Esophagus squamous epithelium (tissue), 4 donors: ENCODE measurements at regions not wholly inside any gene's neighbourhood (a gene's known extent, or its start where the extent isn't known, plus 50 kb on each side); places are given as distances from the start of the nearest gene placed in this dataset.

ENCODE experiments used
- POLR2A ChIP-seq, 4 donors: fragments of 450-650 bp; IDR thresholded peaks; one replicate each; pipeline ENCODE4 v1.6.1; 2017; ENCODE audit warnings: antibody characterized with exemption in 4 of 4, mild to moderate bottlenecking in 4 of 4, moderate library complexity in 3 of 4
- TF ChIP-seq, protein P1 (sequence below), 6 experiments: fragments of 450-650 bp in 4 of 6; fragments of 200-600 bp in 2 of 6; sonication (generic) in 2 of 6; IDR thresholded peaks; one replicate each; pipeline ENCODE4 v1.5.1; 2016 to 2019; ENCODE audit warnings: antibody characterized with exemption in 6 of 6, mild to moderate bottlenecking in 4 of 6, moderate library complexity in 4 of 6

DNA sequence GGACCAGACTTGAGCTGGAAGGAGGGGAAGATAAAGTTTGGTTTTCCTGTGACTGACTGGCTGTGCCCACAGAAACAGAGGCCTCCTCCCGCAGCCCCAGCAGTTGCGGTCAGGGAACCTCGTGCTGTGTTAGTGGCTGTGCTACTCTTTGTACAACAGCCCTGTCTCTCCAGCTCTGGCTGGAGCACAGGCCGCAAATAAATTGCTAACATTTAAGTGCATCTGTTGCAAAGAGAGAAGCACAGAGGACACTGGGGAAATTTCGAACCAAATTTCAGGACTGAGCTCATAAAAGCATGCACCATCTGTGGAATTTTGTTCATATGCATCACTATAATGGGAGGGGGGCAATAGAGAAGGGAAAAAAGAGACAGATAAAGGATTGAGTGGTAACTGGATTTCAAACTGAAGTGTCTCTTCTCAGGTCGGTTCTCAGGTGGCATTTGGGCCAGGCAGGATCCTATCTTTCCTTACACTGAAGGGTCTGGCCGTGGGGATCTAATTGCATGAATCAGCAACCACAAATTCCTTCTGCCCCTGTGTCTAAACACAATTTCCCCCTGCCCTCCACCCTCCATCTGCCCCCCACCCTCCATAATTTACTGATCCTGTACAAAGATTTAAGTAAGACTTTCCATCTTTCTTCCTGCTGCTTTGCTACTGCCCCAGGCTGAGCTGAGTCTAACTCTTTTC lies 88.9 kb upstream of the ATXN1 start:
- TF ChIP-seq, protein P1, sequence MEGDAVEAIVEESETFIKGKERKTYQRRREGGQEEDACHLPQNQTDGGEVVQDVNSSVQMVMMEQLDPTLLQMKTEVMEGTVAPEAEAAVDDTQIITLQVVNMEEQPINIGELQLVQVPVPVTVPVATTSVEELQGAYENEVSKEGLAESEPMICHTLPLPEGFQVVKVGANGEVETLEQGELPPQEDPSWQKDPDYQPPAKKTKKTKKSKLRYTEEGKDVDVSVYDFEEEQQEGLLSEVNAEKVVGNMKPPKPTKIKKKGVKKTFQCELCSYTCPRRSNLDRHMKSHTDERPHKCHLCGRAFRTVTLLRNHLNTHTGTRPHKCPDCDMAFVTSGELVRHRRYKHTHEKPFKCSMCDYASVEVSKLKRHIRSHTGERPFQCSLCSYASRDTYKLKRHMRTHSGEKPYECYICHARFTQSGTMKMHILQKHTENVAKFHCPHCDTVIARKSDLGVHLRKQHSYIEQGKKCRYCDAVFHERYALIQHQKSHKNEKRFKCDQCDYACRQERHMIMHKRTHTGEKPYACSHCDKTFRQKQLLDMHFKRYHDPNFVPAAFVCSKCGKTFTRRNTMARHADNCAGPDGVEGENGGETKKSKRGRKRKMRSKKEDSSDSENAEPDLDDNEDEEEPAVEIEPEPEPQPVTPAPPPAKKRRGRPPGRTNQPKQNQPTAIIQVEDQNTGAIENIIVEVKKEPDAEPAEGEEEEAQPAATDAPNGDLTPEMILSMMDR (IDR thresholded peaks at IDR 0.05): no peak
- TF ChIP-seq POLR2A (IDR thresholded peaks at IDR 0.05): no peak
